ENCODE measurements at regions not wholly inside any gene's neighbourhood (a gene's known extent, or its start where the extent isn't known, plus 50 kb on each side); places are given as distances from the start of the nearest gene placed in this dataset.
"Not testable (repeated sequence)": the region's sequence is repeated elsewhere in the genome, so short reads cannot be mapped to it uniquely, and the experiment has no call there.

DNA sequence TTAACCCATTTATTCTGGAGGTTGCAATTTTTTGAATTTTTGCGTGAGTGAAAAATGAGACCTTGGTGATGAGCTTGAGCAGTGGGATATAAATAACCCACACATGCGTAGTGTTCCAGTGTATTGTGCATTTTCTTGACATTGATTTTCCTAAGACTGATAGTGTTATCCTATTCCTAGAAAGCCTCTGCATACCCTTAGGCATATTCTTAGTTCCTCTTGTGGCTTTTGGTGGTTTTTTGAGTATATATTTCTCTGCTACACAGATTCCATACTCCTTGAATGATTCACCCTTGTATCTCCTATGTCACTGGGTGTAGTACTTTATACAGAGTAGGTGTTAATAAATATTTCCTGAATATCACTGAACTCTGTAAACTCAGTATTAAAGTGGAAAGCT lies 363.4 kb upstream of the PDE3A start:
- no peak overlapping the region for H3K27ac ChIP-seq
- H3K4me1 ChIP-seq, result no peaks in the 10 kb centered on the region
- no peaks in the 10 kb centered on the region for H3K36me3 ChIP-seq
- WGBS, 2 donors, result 69 to 92% methylated on average over 2 of the region's 2 CpGs
- DNase-seq, result no peak
- intact Hi-C loops (cut with DNase I), result no loop called here
- H3K4me3 ChIP-seq, result no peak overlapping the region
- H3K27me3 ChIP-seq, result no peaks in the 10 kb centered on the region
- TF ChIP-seq EP300 (IDR thresholded peaks at IDR 0.05) (no peak), POLR2A (IDR thresholded peaks at IDR 0.05) (no peak), POLR2AphosphoS5 (IDR thresholded peaks at IDR 0.05) (no peak)
- TF ChIP-seq, protein P1, sequence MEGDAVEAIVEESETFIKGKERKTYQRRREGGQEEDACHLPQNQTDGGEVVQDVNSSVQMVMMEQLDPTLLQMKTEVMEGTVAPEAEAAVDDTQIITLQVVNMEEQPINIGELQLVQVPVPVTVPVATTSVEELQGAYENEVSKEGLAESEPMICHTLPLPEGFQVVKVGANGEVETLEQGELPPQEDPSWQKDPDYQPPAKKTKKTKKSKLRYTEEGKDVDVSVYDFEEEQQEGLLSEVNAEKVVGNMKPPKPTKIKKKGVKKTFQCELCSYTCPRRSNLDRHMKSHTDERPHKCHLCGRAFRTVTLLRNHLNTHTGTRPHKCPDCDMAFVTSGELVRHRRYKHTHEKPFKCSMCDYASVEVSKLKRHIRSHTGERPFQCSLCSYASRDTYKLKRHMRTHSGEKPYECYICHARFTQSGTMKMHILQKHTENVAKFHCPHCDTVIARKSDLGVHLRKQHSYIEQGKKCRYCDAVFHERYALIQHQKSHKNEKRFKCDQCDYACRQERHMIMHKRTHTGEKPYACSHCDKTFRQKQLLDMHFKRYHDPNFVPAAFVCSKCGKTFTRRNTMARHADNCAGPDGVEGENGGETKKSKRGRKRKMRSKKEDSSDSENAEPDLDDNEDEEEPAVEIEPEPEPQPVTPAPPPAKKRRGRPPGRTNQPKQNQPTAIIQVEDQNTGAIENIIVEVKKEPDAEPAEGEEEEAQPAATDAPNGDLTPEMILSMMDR (IDR thresholded peaks at IDR 0.05), result no peak
- no peaks in the 10 kb centered on the region for H3K9me3 ChIP-seq

DNA sequence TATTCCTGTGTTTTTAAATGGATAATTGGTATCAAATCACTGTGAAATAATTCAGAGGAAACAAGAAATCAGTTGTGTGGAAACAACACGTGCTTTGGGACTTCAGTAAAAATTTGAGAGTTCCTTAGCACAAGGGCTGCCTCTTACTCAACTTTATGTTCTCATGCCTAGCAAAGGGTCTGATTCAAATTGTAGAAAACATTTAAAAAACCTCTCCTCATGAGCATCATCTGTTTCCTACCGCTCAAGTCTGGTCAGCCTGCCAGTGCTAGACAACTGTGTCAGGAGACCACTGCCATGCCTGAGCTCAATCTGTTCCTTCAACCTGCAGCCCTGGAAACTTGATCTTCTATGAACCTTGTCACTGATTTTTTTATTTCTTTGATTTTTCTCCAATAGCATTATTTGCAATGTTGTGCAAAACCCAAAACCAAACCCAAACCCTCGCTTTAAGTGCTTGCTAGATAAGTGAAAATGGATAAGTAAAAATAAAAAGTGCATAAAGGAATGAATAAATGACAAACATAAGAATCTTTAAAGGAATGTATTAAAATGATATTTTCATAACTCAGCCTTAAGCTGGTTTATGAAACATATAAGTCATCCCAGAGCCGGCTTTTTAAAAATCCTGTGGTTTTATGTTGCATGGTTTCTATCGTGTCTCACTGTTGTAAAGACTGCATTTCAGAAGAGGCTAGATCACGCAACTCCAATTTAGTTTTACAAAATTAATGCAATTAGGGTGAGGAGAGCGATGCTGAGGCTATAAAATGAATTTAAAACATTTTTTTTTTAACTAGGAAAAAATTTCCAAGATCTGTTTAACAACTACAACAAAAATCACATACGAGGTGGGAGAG lies 361.2 kb upstream of the PDE3A start:
- WGBS, 2 donors, result 88% methylated on average over 8 of the region's 8 CpGs
- intact Hi-C loops (cut with DNase I), result no loop called here
- no peak overlapping the region for H3K27ac ChIP-seq
- H3K36me3 ChIP-seq, result no peaks in the 10 kb centered on the region
- TF ChIP-seq POLR2A (IDR thresholded peaks at IDR 0.05) (no peak), EP300 (IDR thresholded peaks at IDR 0.05) (no peak), POLR2AphosphoS5 (IDR thresholded peaks at IDR 0.05) (no peak)
- TF ChIP-seq, protein P1 (IDR thresholded peaks at IDR 0.05), result no peak
- H3K27me3 ChIP-seq, result no peaks in the 10 kb centered on the region
- no peak overlapping the region for H3K4me3 ChIP-seq
- no peaks in the 10 kb centered on the region for H3K9me3 ChIP-seq
- H3K4me1 ChIP-seq, result peaks cover 0 to 11% (median 5%) of the 10 kb centered on the region in 4 donors
- no peak for DNase-seq

DNA sequence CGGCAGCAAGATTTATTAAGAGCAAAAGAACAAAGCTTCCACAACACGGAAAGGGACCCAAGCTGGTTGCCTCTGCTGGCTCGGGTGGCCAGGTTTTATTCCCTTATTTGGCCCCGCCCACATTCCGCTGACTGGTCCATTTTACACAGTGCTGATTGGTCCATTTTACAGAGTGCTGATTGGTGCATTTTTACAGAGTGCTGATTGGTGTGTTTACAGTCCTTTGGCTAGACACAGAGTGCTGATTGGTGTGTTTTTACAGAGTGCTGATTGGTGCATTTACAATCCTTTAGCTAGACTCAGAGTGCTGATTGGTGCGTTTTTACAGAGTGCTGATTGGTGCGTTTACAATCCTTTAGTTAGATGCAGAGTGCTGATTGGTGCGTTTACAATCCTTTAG lies 358.4 kb upstream of the PDE3A start:
- 92 to 93% methylated on average over 8 of the region's 8 CpGs for WGBS, 2 donors
- H3K27ac ChIP-seq; H3K4me3 ChIP-seq; H3K9me3 ChIP-seq; H3K36me3 ChIP-seq; intact Hi-C loops (cut with DNase I); H3K27me3 ChIP-seq; DNase-seq: not testable (repeated sequence)
- H3K4me1 ChIP-seq, result peaks cover 0 to 11% (median 5%) of the 10 kb centered on the region in 4 donors

DNA sequence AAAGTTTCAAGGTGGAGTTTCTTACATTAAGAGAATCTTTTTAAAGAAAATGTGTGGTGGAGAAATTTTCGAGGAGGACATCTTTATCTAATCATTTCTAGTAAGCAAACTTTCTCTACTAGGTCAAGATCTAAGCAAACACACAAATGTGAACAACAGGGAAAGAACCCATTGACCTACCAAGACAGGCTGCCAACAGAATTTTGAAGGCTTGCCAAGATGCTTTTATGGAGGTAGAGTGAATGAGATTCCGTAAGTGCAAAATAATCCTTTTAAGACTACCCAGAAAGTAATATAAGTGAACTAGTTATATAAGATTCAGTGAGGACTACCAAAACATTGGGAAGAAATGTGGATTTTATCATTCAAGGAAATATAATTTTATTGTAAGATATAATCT lies 357.1 kb upstream of the PDE3A start:
- peaks cover 0 to 11% (median 5%) of the 10 kb centered on the region in 4 donors for H3K4me1 ChIP-seq
- no peak overlapping the region for H3K4me3 ChIP-seq
- no peaks in the 10 kb centered on the region for H3K9me3 ChIP-seq
- H3K27me3 ChIP-seq, result no peaks in the 10 kb centered on the region
- H3K27ac ChIP-seq, result no peak overlapping the region
- H3K36me3 ChIP-seq, result no peaks in the 10 kb centered on the region
- TF ChIP-seq POLR2AphosphoS5 (IDR thresholded peaks at IDR 0.05), result no peak
- no peak for TF ChIP-seq POLR2A (IDR thresholded peaks at IDR 0.05)
- TF ChIP-seq, protein P1 (IDR thresholded peaks at IDR 0.05), result no peak
- TF ChIP-seq EP300 (IDR thresholded peaks at IDR 0.05), result no peak
- intact Hi-C loops (cut with DNase I), result no loop called here
- WGBS, 2 donors, result 11 to 20% methylated on average over 2 of the region's 2 CpGs
- no peak for DNase-seq

- DNase-seq, result no peak
- H3K27ac ChIP-seq, result no peak overlapping the region
- H3K36me3 ChIP-seq, result no peaks in the 10 kb centered on the region
- TF ChIP-seq POLR2AphosphoS5 (IDR thresholded peaks at IDR 0.05) (no peak), POLR2A (IDR thresholded peaks at IDR 0.05) (no peak), EP300 (IDR thresholded peaks at IDR 0.05) (no peak)
- TF ChIP-seq, protein P1 (IDR thresholded peaks at IDR 0.05), result no peak
- no peaks in the 10 kb centered on the region for H3K9me3 ChIP-seq
- H3K4me3 ChIP-seq, result no peak overlapping the region
- H3K4me1 ChIP-seq, result no peaks in the 10 kb centered on the region
- intact Hi-C loops (cut with DNase I), result no loop called here
- H3K27me3 ChIP-seq, result no peaks in the 10 kb centered on the region
These were observed 350.5 kb upstream of the PDE3A start for GRCh38 chr12:20017802-20018201.

Data from sigmoid colon (tissue), 6 donors.